ENCODE measurements at regions not wholly inside any gene's neighbourhood (a gene's known extent, or its start where the extent isn't known, plus 50 kb on each side); places are given as distances from the start of the nearest gene placed in this dataset.
A peak's percentile ranks its signal among the peaks of the same experiment; 100 is the strongest.
"Not testable (repeated sequence)": the region's sequence is repeated elsewhere in the genome, so short reads cannot be mapped to it uniquely, and the experiment has no call there.

DNA sequence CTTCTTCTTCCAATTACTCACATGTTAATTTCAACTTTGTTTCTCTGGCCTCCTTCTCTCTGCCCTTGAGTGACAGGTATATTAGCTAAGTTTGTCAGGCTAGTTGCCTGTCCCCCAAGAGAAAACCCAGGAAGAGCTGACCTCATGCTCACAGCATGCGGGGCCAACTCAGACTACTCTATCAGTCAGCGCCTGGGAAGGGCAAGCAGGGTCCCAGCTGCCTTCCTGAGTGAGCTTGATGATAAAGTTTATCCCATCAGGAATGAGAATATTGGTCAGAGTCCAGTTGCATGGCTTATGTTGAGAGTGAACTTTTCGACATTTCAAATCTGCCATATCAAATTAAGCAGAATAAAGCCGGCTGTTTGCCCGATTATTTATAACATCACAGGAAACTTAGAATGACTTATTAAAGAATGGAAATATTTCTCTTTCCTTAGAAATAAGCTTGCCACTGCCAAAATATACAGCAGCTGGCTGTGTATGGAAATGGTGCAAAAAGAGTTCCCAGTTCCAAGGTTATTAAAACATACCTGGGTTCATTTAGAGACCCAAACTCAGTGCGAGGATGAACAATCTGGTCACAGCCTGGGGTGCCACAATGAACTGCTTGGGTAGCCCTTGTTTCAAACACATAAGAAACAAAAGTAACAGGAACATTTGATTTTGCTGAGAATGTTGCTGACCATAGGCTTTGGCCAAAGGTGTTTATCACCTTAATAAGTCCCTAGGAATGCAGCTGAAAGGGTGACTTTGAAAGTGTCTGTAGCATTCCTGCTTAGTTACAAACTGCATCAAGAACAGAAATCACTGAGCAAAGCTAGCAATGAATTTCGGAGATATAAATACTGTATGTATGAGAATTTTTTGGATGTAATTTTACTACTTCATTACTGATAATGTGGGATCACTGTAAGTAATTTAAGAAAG, 1553.8 kb upstream of the FLRT2 start:
- no peak for DNase-seq (ENCODE audit: low read depth)
- TF ChIP-seq POLR2A (IDR thresholded peaks at IDR 0.05; ENCODE audit: extremely low read depth, insufficient read length), result no peak
- no peak overlapping the region for H3K4me3 ChIP-seq (ENCODE audit: low read depth, low read length)

GRCh38 chr14:83977583-83977982, 1552.4 kb upstream of the FLRT2 start:
- no peak overlapping the region for H3K4me3 ChIP-seq (ENCODE audit: low read depth, low read length)
- no peak for DNase-seq (ENCODE audit: low read depth)
- TF ChIP-seq POLR2A (IDR thresholded peaks at IDR 0.05; ENCODE audit: extremely low read depth, insufficient read length) (no peak), CTCF (IDR thresholded peaks at IDR 0.05; ENCODE audit: low read depth, low read length) (no peak), MYC (IDR thresholded peaks at IDR 0.05; ENCODE audit: low read depth, low read length) (no peak), MAX (IDR thresholded peaks at IDR 0.05; ENCODE audit: low read depth, low read length) (no peak)

GRCh38 chr14:83981676-83982258, 1548.2 kb upstream of the FLRT2 start:
- peak; percentile 32 for DNase-seq (ENCODE audit: low read depth)
- H3K4me3 ChIP-seq (ENCODE audit: low read depth, low read length), result not testable (repeated sequence)

DNA sequence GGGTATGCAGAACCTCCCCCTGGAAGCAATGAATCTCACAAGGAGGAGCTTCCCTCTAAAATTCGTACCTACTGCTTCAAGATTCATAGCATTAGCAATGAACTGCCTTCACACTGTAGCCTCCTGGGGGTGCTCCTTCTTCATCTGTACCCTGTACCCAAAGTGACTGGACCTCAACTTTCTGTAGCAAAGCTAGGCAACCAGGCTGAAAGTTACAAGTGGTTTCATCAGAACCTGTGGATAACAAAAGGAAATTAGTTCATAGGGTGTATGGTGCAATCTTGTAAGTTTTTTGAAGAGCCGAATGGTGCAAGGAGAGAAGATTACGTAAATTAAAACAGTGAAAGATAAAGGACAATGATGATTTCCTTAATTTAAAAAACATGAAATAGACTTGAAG, 1541.7 kb upstream of the FLRT2 start:
- peak; percentile 36 for TF ChIP-seq CTCF (IDR thresholded peaks at IDR 0.05; ENCODE audit: low read depth, low read length)
- TF ChIP-seq POLR2A (IDR thresholded peaks at IDR 0.05; ENCODE audit: extremely low read depth, insufficient read length), result no peak
- no peak for TF ChIP-seq MYC (IDR thresholded peaks at IDR 0.05; ENCODE audit: low read depth, low read length)
- TF ChIP-seq MAX (IDR thresholded peaks at IDR 0.05; ENCODE audit: low read depth, low read length), result no peak
- no peak overlapping the region for H3K4me3 ChIP-seq (ENCODE audit: low read depth, low read length)
- peak; percentile 82 for DNase-seq (ENCODE audit: low read depth)

DNA sequence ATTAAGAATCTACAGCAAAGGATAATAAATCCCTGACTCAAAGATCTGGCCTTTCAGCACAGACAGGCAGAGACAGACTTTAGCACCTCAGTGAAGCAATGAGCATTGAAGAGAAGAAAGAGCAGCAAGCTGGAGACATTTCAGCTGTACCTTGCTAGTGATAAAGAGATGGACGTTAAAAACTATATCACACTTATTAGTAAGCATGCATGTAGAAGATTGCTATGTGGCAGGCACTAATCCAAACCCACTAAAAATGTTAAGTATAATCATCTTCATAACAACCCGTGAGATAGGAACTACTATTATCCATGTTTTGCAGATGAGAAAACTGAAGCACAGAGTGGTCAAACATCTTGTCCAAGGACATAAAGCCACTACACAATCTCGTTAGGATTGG, 1538.3 kb upstream of the FLRT2 start:
- no peak for TF ChIP-seq MYC (IDR thresholded peaks at IDR 0.05; ENCODE audit: low read depth, low read length)
- TF ChIP-seq MAX (IDR thresholded peaks at IDR 0.05; ENCODE audit: low read depth, low read length), result no peak
- TF ChIP-seq CTCF (IDR thresholded peaks at IDR 0.05; ENCODE audit: low read depth, low read length), result no peak
- TF ChIP-seq POLR2A (IDR thresholded peaks at IDR 0.05; ENCODE audit: extremely low read depth, insufficient read length), result no peak
- no peak for DNase-seq (ENCODE audit: low read depth)
- no peak overlapping the region for H3K4me3 ChIP-seq (ENCODE audit: low read depth, low read length)

DNA sequence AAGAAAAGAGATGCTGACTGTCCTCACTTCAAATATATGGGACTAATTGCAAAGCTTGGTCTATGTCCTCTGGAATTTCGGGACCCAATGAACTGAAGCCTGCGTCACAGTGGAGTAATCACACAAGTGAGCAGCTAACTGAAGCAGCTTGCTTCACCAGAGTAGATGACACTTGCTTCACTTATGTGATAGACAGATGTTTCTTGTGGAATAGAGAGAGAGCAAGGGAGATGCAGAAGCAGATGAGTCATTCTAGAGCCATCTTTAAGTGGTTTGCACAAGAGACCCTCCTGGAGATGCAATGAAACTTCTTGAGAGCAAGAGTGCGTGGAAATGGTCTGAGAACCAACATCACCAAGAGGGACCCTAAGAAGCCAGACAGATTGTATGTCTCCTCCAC, 1537.1 kb upstream of the FLRT2 start:
- DNase-seq (ENCODE audit: low read depth), result peak; percentile 47

More for the DNA sequence above, 1537.1 kb upstream of the FLRT2 start:
- TF ChIP-seq CTCF (IDR thresholded peaks at IDR 0.05; ENCODE audit: low read depth, low read length) (no peak), MAX (IDR thresholded peaks at IDR 0.05; ENCODE audit: low read depth, low read length) (no peak), MYC (IDR thresholded peaks at IDR 0.05; ENCODE audit: low read depth, low read length) (no peak), POLR2A (IDR thresholded peaks at IDR 0.05; ENCODE audit: extremely low read depth, insufficient read length) (no peak)
- no peak overlapping the region for H3K4me3 ChIP-seq (ENCODE audit: low read depth, low read length)

Measured in NB4 (cell line).